Esophagus muscularis mucosa (tissue), 4 donors: ENCODE measurements at regions not wholly inside any gene's neighbourhood (a gene's known extent, or its start where the extent isn't known, plus 50 kb on each side); places are given as distances from the start of the nearest gene placed in this dataset.

Experiments used
- EP300 ChIP-seq: sonication (generic); formaldehyde crosslinking; IDR thresholded peaks from one replicate; pipeline ENCODE4 v1.6.1; 2017; ENCODE audit warnings: antibody characterized with exemption
- POLR2A ChIP-seq: fragments of 450-650 bp; IDR thresholded peaks from one replicate; pipeline ENCODE4 v1.6.1; 2017; ENCODE audit warnings: antibody characterized with exemption, moderate library complexity, mild to moderate bottlenecking, low read depth
- POLR2AphosphoS5 ChIP-seq, 2 donors: sonication (generic); formaldehyde crosslinking; IDR thresholded peaks; one replicate each; pipeline ENCODE4 v1.6.1; 2017; ENCODE audit warnings: antibody characterized with exemption in 2 of 2
- TF ChIP-seq, protein P1 (sequence below), 3 experiments: fragments of 200-600 bp in 2 of 3; fragments of 450-650 bp in 1 of 3; sonication (generic) in 2 of 3; IDR thresholded peaks; one replicate each; pipeline ENCODE4 v1.5.1; 2017 to 2019; ENCODE audit warnings: antibody characterized with exemption in 3 of 3, mild to moderate bottlenecking in 2 of 3, moderate library complexity in 1 of 3

DNA sequence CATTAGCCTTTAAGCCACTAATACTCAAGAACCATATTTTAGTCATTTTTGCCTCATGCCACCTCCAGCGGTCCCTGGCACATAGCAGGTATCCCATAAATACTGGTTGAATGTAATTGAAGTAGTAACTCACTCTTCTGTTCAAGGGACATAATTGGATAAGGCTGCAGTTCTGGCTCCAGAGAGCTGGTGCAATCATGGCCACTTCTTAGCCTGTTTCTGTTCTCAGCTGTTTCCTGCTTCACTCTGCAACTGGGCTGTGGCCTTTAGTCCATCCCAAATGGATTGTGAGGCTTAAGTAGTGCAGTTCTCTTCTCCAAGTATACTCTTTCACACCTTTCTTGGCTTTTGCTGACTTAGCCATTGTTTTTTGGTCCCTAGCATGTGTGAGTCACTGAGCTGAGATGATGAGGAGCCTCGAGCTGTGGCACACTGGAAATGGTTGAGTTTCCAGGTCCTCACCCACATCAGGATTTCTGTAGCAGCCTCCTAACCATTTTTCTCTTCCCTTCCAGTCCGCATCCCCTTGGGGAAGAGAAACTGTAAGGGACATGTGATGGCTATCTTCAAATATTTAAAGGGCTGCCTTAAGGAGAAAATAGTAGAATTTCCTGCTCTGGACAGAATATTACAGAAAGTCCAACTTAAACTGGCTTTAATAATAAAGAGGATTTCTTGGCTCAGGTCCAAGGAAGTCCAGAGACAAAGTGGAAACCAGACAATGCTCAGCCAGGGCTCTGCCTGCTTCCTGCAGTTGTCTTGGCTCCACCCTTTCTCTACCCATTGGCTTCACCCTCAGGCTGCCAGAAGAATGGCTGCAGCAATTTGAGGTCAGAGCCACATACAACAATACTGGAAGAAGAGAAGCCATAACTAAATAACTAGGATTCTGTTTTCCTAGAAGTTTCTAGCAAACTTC, 305.4 kb upstream of the ROPN1 start:
- TF ChIP-seq POLR2A = no peak
- no peak for TF ChIP-seq POLR2AphosphoS5 (IDR thresholded peaks at IDR 0.05)
- TF ChIP-seq, protein P1, sequence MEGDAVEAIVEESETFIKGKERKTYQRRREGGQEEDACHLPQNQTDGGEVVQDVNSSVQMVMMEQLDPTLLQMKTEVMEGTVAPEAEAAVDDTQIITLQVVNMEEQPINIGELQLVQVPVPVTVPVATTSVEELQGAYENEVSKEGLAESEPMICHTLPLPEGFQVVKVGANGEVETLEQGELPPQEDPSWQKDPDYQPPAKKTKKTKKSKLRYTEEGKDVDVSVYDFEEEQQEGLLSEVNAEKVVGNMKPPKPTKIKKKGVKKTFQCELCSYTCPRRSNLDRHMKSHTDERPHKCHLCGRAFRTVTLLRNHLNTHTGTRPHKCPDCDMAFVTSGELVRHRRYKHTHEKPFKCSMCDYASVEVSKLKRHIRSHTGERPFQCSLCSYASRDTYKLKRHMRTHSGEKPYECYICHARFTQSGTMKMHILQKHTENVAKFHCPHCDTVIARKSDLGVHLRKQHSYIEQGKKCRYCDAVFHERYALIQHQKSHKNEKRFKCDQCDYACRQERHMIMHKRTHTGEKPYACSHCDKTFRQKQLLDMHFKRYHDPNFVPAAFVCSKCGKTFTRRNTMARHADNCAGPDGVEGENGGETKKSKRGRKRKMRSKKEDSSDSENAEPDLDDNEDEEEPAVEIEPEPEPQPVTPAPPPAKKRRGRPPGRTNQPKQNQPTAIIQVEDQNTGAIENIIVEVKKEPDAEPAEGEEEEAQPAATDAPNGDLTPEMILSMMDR (IDR thresholded peaks at IDR 0.05) = no peak
- TF ChIP-seq EP300 = no peak
